AG04450 (cell line): ENCODE measurements at regions not wholly inside any gene's neighbourhood (a gene's known extent, or its start where the extent isn't known, plus 50 kb on each side); places are given as distances from the start of the nearest gene placed in this dataset.
"Not testable (repeated sequence)": the region's sequence is repeated elsewhere in the genome, so short reads cannot be mapped to it uniquely, and the experiment has no call there.

ENCODE experiments used
- CTCF ChIA-PET: fragments of 300-600, 350-600 bp; formaldehyde crosslinking; extraction: SDS; loops from one replicate; lab custom pipeline; 2022; ENCODE audit warnings: antibody characterized with exemption, inconsistent platforms; lab: Charles Lee
- POLR2A ChIA-PET: fragments of 350-600 bp; formaldehyde crosslinking; extraction: SDS; loops from one replicate; lab custom pipeline; 2021; ENCODE audit warnings: antibody characterized with exemption, inconsistent platforms; lab: Yijun Ruan, JAX
- DNase-seq: peaks from one replicate; pipeline ENCODE4 v3.0.0-alpha.2; 2011; ENCODE audit warnings: low read depth, low spot score
- H3K27ac ChIP-seq: one replicate; pipeline ENCODE4 v1.5.1; 2012; ENCODE audit warnings: low read depth, low read length, control low read depth
- H3K27me3 ChIP-seq: one replicate; pipeline ENCODE4 v1.6.0; 2012; ENCODE audit warnings: low read length; ENCODE audit not compliant: control insufficient read depth, insufficient read depth
- H3K4me3 ChIP-seq: 2 replicates; pipeline ENCODE4 v1.5.1; 2011; ENCODE audit warnings: mild to moderate bottlenecking, low read depth, low read length, control low read depth
- H3K9me3 ChIP-seq: 2 replicates; pipeline ENCODE4 v1.5.1; 2012; ENCODE audit warnings: low read length; ENCODE audit not compliant: control insufficient read depth, insufficient read depth
- CTCF ChIP-seq: IDR thresholded peaks from 2 replicates; pipeline ENCODE4 v1.5.1; 2011; ENCODE audit warnings: low read depth, low read length, control low read depth, inconsistent platforms

GRCh38 chr6:164345327-164345726 lies 930.8 kb downstream of the QKI start:
- H3K9me3 ChIP-seq = peaks cover 13% of the 10 kb centered on the region
- H3K27ac ChIP-seq = no peak overlapping the region
- POLR2A ChIA-PET = no interaction called here
- no peak for TF ChIP-seq CTCF
- H3K4me3 ChIP-seq = no peak overlapping the region
- H3K27me3 ChIP-seq = no peaks in the 10 kb centered on the region
- CTCF ChIA-PET = no interaction called here
- DNase-seq = no peak

- DNase-seq = no peak
- no peak overlapping the region for H3K4me3 ChIP-seq
- ChIA-PET CTCF (no interaction called here), POLR2A (no interaction called here)
- H3K27ac ChIP-seq = no peak overlapping the region
- peaks cover 13% of the 10 kb centered on the region for H3K9me3 ChIP-seq
- no peaks in the 10 kb centered on the region for H3K27me3 ChIP-seq
- no peak for TF ChIP-seq CTCF
Measured at GRCh38 chr6:164344801-164345291, 930.3 kb downstream of the QKI start.

GRCh38 chr6:164339442-164339841 lies 924.9 kb downstream of the QKI start:
- CTCF ChIA-PET, POLR2A ChIA-PET, H3K27ac ChIP-seq, H3K4me3 ChIP-seq, H3K27me3 ChIP-seq, DNase-seq: not testable (repeated sequence)
- peaks cover 21% of the 10 kb centered on the region for H3K9me3 ChIP-seq

- POLR2A ChIA-PET = no interaction called here
- H3K4me3 ChIP-seq = no peak overlapping the region
- peaks cover 21% of the 10 kb centered on the region for H3K9me3 ChIP-seq
- H3K27ac ChIP-seq = no peak overlapping the region
- TF ChIP-seq CTCF = no peak
- DNase-seq = no peak
- CTCF ChIA-PET = no interaction called here
- H3K27me3 ChIP-seq = no peaks in the 10 kb centered on the region
Measured at GRCh38 chr6:164337925-164338397, 923.4 kb downstream of the QKI start.

GRCh38 chr6:164337024-164337924 lies 922.8 kb downstream of the QKI start:
- Histone ChIP-seq H3K9me3 (peaks cover 21% of the 10 kb centered on the region), H3K27me3 (no peaks in the 10 kb centered on the region), H3K27ac (no peak overlapping the region), H3K4me3 (no peak overlapping the region)
- TF ChIP-seq CTCF = no peak
- DNase-seq = no peak
- ChIA-PET CTCF (no interaction called here), POLR2A (no interaction called here)
